ENCODE measurements at regions not wholly inside any gene's neighbourhood (a gene's known extent, or its start where the extent isn't known, plus 50 kb on each side); places are given as distances from the start of the nearest gene placed in this dataset.

DNA sequence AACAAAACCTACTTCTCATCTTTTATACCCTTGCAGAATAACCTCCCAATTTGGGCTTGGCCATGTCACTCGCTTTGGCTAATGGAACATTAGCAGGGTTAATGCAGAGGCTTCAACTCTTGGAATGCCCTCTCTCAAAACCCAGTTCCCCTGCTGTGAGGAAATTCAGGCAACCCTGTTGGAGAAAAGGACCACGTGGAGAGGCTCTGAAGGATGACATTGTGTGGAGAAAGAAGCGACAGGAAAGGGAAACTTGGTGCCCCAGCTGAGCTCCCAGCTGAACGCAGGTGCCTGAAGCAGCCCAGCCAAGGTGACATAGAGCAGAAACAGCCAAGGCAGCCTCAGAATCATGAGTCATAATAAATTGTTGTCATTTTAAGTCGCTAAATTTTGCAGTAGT, 214.2 kb upstream of the GHITM start:
- H3K79me2 ChIP-seq: no peaks in the 10 kb centered on the region
- H3K36me3 ChIP-seq (ENCODE audit: control insufficient read depth, insufficient read depth, low read length): no peaks in the 10 kb centered on the region
- no peak overlapping the region for H3K9ac ChIP-seq
- no peak overlapping the region for H3K4me2 ChIP-seq (ENCODE audit: low read length)
- H3K27me3 ChIP-seq (ENCODE audit: control insufficient read depth, insufficient read depth, low read length): no peaks in the 10 kb centered on the region
- no peak overlapping the region for H3K27ac ChIP-seq
- no peak overlapping the region for H3K4me3 ChIP-seq (ENCODE audit: low read depth, low read length)
- TF ChIP-seq, protein P1, sequence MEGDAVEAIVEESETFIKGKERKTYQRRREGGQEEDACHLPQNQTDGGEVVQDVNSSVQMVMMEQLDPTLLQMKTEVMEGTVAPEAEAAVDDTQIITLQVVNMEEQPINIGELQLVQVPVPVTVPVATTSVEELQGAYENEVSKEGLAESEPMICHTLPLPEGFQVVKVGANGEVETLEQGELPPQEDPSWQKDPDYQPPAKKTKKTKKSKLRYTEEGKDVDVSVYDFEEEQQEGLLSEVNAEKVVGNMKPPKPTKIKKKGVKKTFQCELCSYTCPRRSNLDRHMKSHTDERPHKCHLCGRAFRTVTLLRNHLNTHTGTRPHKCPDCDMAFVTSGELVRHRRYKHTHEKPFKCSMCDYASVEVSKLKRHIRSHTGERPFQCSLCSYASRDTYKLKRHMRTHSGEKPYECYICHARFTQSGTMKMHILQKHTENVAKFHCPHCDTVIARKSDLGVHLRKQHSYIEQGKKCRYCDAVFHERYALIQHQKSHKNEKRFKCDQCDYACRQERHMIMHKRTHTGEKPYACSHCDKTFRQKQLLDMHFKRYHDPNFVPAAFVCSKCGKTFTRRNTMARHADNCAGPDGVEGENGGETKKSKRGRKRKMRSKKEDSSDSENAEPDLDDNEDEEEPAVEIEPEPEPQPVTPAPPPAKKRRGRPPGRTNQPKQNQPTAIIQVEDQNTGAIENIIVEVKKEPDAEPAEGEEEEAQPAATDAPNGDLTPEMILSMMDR (IDR thresholded peaks at IDR 0.05): no peak
- H2AFZ ChIP-seq: no peak overlapping the region
- H3K4me1 ChIP-seq: no peaks in the 10 kb centered on the region
- no peaks in the 10 kb centered on the region for H3K9me3 ChIP-seq (ENCODE audit: control insufficient read depth, low read length)

DNA sequence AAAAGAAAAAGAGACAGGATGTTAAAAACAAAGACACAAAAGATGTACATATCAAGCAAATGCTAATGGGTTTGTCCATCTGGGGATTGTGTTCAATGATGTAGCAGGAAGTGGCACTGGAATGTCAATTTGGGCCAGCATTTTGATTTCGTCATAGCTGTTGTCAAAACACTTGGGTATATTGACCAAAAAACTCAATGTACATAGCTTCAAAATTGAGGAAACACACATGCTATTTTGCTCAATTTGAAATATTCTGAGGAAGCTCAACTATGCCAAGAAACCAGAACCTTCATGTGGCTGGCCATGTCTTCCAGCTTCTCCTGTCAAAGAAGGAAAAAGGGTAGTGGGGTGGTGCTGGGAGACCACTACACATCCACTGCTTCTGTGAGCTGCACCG, 212.7 kb upstream of the GHITM start:
- Histone ChIP-seq H3K4me3 (ENCODE audit: low read depth, low read length) (no peak overlapping the region), H3K36me3 (ENCODE audit: control insufficient read depth, insufficient read depth, low read length) (no peaks in the 10 kb centered on the region), H3K79me2 (no peaks in the 10 kb centered on the region), H3K4me2 (ENCODE audit: low read length) (no peak overlapping the region), H2AFZ (no peak overlapping the region), H3K27me3 (ENCODE audit: control insufficient read depth, insufficient read depth, low read length) (no peaks in the 10 kb centered on the region), H3K27ac (no peak overlapping the region), H3K4me1 (no peaks in the 10 kb centered on the region), H3K9ac (no peak overlapping the region), H3K9me3 (ENCODE audit: control insufficient read depth, low read length) (no peaks in the 10 kb centered on the region)
- TF ChIP-seq, protein P1 (IDR thresholded peaks at IDR 0.05): no peak

DNA sequence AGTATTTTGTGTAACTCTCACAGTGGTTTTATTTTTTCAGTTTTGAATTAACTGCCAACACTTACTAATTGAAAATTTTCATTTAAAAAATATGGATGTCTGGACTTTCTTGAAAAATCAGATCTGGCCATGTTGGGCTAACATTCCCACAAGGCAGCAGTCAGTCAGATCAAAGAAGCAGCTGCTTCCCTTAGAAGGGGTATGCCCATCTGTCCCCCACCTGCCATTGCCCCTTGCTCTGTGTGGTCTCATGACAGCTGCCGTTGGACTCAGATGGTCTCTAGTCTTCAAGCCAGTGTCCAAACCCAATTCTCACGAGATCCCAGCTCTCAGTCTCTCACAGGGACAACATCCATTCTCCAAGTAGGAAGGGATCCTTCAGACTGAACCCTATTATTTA, 212.1 kb upstream of the GHITM start:
- no peak overlapping the region for H3K9ac ChIP-seq
- H3K4me1 ChIP-seq: no peaks in the 10 kb centered on the region
- H3K36me3 ChIP-seq (ENCODE audit: control insufficient read depth, insufficient read depth, low read length): no peaks in the 10 kb centered on the region
- H3K4me2 ChIP-seq (ENCODE audit: low read length): no peak overlapping the region
- H3K27ac ChIP-seq: no peak overlapping the region
- TF ChIP-seq, protein P1 (IDR thresholded peaks at IDR 0.05): no peak
- no peak overlapping the region for H2AFZ ChIP-seq
- H3K79me2 ChIP-seq: no peaks in the 10 kb centered on the region
- H3K9me3 ChIP-seq (ENCODE audit: control insufficient read depth, low read length): no peaks in the 10 kb centered on the region
- no peaks in the 10 kb centered on the region for H3K27me3 ChIP-seq (ENCODE audit: control insufficient read depth, insufficient read depth, low read length)
- H3K4me3 ChIP-seq (ENCODE audit: low read depth, low read length): no peak overlapping the region

DNA sequence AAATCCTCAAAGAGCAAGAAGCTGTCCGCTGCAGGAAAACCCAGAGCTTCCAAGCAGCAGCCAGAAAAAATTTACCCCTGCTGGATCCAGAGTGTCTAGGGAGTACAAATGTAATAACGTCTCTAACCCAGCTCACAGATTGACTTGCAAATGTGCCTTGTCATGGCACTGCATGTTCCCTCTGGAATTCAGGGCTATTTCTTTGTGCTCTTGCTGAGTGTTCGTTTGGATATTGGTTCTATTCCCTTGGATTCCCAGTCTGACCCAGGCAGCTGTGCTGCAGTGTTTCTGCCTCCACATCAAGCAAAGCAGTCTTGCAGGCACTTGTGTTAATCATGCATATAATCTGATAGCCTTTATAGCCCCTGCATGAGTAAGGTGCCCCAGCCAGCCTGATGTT, 209.9 kb upstream of the GHITM start:
- Histone ChIP-seq H3K9ac (no peak overlapping the region), H3K4me1 (no peaks in the 10 kb centered on the region), H3K27ac (no peak overlapping the region), H3K27me3 (ENCODE audit: control insufficient read depth, insufficient read depth, low read length) (no peaks in the 10 kb centered on the region), H3K9me3 (ENCODE audit: control insufficient read depth, low read length) (no peaks in the 10 kb centered on the region), H3K4me2 (ENCODE audit: low read length) (no peak overlapping the region), H3K79me2 (no peaks in the 10 kb centered on the region), H3K36me3 (ENCODE audit: control insufficient read depth, insufficient read depth, low read length) (no peaks in the 10 kb centered on the region), H2AFZ (no peak overlapping the region), H3K4me3 (ENCODE audit: low read depth, low read length) (no peak overlapping the region)
- TF ChIP-seq, protein P1 (IDR thresholded peaks at IDR 0.05): no peak

DNA sequence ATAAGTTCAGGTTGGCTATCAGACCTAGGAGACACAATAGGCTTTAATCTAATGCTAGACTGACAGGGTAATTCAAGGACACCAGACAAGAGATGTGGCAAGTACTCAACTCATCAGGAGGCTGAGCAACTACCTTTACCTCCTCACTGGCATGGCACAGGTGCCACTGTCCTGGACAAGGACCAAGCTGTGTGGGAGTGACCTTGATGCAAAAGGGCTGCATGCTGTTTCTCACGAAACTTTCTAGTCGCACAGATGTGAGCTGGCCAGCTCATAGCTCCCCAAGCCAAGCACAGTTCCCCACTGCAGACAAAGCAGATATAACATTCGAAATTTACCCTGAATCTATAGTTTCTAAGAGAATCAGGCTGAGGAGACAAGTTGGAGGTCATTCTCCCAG, 207.6 kb upstream of the GHITM start:
- H2AFZ ChIP-seq: no peak overlapping the region
- H3K27me3 ChIP-seq (ENCODE audit: control insufficient read depth, insufficient read depth, low read length): no peaks in the 10 kb centered on the region
- no peaks in the 10 kb centered on the region for H3K4me1 ChIP-seq
- H3K4me2 ChIP-seq (ENCODE audit: low read length): no peak overlapping the region
- H3K27ac ChIP-seq: no peak overlapping the region
- TF ChIP-seq, protein P1 (IDR thresholded peaks at IDR 0.05): no peak
- no peak overlapping the region for H3K4me3 ChIP-seq (ENCODE audit: low read depth, low read length)
- no peak overlapping the region for H3K9ac ChIP-seq
- H3K9me3 ChIP-seq (ENCODE audit: control insufficient read depth, low read length): no peaks in the 10 kb centered on the region
- no peaks in the 10 kb centered on the region for H3K79me2 ChIP-seq
- no peaks in the 10 kb centered on the region for H3K36me3 ChIP-seq (ENCODE audit: control insufficient read depth, insufficient read depth, low read length)

Data from parathyroid adenoma (tissue), 2 donors.